Activated CD4-positive, alpha-beta T cell treated with anti-CD3 and anti-CD28 coated beads, Interleukin-2, amount 10 ng/mL, durations not matched to agents 7 days and 5 days (primary cell): ENCODE measurements at regions not wholly inside any gene's neighbourhood (a gene's known extent, or its start where the extent isn't known, plus 50 kb on each side); places are given as distances from the start of the nearest gene placed in this dataset.
"Not testable (repeated sequence)": the region's sequence is repeated elsewhere in the genome, so short reads cannot be mapped to it uniquely, and the experiment has no call there.

Experiments used
- CTCF ChIA-PET: fragments of 350-600 bp; sonication (Branson Sonifier 250); formaldehyde crosslinking; loops from one replicate; lab custom pipeline; 2021; ENCODE audit warnings: antibody characterized with exemption; lab: Charles Lee
- POLR2A ChIA-PET: fragments of 350-600 bp; sonication (Branson Sonifier 250); formaldehyde crosslinking; loops from one replicate; lab custom pipeline; 2021; ENCODE audit warnings: antibody characterized with exemption; lab: Charles Lee
- DNase-seq: peaks from one replicate; pipeline ENCODE4 v3.0.0-alpha.2; 2020
- H3K27ac Mint-ChIP-seq: one replicate; pipeline ENCODE4 v1.8.0; 2021; ENCODE audit warnings: mild to moderate bottlenecking, moderate library complexity, mixed read lengths
- H3K27me3 Mint-ChIP-seq: one replicate; pipeline ENCODE4 v1.8.0; 2021; ENCODE audit warnings: mixed read lengths
- H3K36me3 Mint-ChIP-seq: one replicate; pipeline ENCODE4 v1.8.0; 2021; ENCODE audit warnings: low read depth, mixed read lengths
- H3K4me1 Mint-ChIP-seq: one replicate; pipeline ENCODE4 v1.8.0; 2021; ENCODE audit warnings: mixed read lengths
- H3K4me3 Mint-ChIP-seq: one replicate; pipeline ENCODE4 v1.8.0; 2021; ENCODE audit warnings: mild to moderate bottlenecking, moderate library complexity, mixed read lengths
- H3K9me3 Mint-ChIP-seq: one replicate; pipeline ENCODE4 v1.8.0; 2021; ENCODE audit warnings: mixed read lengths

DNA sequence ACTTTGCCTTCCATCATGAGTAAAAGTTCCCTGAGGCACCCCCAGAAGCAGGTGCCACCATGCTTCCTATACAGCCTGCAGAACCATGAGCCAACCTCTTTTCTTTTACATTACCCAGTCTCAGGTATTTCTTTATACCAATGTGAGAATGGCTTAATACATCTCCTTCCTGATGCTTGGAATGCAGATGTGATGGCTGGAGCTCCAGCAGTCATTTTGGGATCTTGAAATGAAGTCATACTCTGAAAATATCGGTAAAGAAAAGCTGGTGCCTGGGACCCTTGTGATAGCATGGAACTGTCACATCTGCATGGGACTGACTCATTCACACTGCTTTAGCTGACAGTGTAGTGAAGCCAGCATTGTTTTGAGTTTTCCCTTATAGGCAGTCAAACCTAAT, 634.5 kb upstream of the NRP1 start:
- CTCF ChIA-PET: no interaction called here

DNA sequence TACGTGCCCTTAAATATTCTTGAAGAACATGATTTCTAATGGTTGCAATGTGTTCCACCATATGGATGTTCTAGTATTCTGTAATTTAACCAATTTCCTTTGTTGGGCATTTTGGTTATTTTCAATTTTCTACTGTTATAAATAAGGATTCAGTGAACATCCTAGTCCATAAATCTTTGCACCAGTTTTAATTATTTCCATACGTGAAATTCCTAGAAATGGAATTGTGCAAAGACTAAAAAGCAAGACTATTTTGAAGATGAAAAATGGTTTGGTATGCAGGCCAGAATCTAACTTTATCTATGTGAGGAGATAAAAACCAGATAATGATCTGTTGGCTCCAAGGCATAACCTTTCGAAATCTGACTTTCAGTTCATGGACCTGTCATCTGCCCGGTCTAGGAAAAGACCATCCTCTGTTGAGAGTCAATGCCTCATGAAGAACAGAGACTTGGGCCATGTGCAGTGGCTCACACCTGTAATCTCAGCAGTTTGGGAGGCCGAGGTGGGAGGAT, 633.2 kb upstream of the NRP1 start:
- Mint-ChIP-seq H3K9me3 (no peaks in the 10 kb centered on the region), H3K36me3 (no peaks in the 10 kb centered on the region), H3K27me3 (no peaks in the 10 kb centered on the region), H3K4me3 (no peak overlapping the region), H3K4me1 (no peaks in the 10 kb centered on the region), H3K27ac (no peak overlapping the region)
- POLR2A ChIA-PET: no interaction called here
- no peak for DNase-seq
- CTCF ChIA-PET: no interaction called here

More for the DNA sequence above, 634.5 kb upstream of the NRP1 start:
- DNase-seq: no peak
- H3K4me1 Mint-ChIP-seq: no peaks in the 10 kb centered on the region
- no peaks in the 10 kb centered on the region for H3K36me3 Mint-ChIP-seq
- H3K27ac Mint-ChIP-seq: no peak overlapping the region
- no peak overlapping the region for H3K4me3 Mint-ChIP-seq
- no peaks in the 10 kb centered on the region for H3K27me3 Mint-ChIP-seq
- H3K9me3 Mint-ChIP-seq: no peaks in the 10 kb centered on the region
- POLR2A ChIA-PET: no interaction called here

DNA sequence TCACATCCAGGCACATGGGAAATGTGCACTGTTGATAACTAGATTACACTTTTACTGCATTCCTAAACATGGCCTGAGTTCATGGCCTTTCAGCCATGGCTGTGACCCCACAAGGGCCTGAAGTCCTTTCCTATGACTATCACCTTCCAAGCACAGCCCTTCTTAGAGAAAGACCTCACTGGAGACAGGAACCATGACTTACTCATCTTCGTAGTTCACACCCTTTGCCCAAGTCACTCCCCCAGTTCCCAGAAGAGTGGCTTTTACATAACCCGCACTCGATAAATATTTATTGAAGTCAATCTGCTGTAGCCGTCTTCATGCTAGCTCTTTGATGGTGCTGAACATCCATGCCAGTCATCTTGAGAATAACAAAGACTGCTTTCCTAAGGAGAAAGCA, 632.5 kb upstream of the NRP1 start:
- POLR2A ChIA-PET: no interaction called here
- CTCF ChIA-PET: no interaction called here
- no peaks in the 10 kb centered on the region for H3K9me3 Mint-ChIP-seq
- H3K4me1 Mint-ChIP-seq: no peaks in the 10 kb centered on the region
- H3K4me3 Mint-ChIP-seq: no peak overlapping the region
- no peaks in the 10 kb centered on the region for H3K27me3 Mint-ChIP-seq
- H3K36me3 Mint-ChIP-seq: no peaks in the 10 kb centered on the region
- no peak for DNase-seq
- H3K27ac Mint-ChIP-seq: no peak overlapping the region

DNA sequence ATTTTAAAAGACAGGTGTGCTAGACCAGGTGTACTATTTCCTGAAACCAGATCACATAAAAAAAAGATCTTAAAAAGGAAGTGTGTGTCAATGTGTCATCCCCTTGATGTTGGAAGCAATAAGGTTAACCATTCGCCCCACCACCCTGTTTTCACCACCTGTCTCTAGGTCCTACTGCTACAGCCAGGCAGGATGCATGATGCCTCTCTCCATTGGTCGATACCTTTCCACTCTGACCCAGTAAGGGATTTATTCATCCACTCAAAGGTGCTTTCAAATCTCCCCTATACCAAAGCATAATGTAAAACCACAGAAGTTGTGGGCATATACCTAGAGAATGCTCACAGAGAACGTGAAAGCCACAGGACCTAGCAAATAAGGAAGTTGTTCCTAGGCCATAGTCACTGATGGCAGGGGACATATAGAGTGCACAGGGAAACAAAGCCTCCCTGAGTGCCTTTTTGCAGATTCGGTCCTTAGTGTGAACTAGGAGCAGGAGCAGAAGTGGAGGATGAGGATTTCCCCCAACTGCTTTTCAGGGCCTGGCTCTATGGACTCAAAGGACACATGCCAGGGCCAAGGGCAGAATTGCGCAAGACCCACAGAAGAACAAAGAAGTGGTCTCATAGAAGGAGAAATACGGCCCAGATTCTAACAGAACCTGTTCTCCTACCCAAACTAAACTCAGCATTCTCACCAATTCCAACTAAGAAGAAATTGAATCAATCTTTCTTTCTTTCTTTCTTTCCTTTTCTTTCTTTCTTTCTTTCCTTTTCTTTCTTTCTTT, 631.5 kb upstream of the NRP1 start:
- DNase-seq: no peak
- no peaks in the 10 kb centered on the region for H3K4me1 Mint-ChIP-seq
- ChIA-PET POLR2A (no interaction called here), CTCF (no interaction called here)
- no peaks in the 10 kb centered on the region for H3K9me3 Mint-ChIP-seq
- no peaks in the 10 kb centered on the region for H3K36me3 Mint-ChIP-seq
- no peak overlapping the region for H3K27ac Mint-ChIP-seq
- no peaks in the 10 kb centered on the region for H3K27me3 Mint-ChIP-seq
- H3K4me3 Mint-ChIP-seq: no peak overlapping the region

DNA sequence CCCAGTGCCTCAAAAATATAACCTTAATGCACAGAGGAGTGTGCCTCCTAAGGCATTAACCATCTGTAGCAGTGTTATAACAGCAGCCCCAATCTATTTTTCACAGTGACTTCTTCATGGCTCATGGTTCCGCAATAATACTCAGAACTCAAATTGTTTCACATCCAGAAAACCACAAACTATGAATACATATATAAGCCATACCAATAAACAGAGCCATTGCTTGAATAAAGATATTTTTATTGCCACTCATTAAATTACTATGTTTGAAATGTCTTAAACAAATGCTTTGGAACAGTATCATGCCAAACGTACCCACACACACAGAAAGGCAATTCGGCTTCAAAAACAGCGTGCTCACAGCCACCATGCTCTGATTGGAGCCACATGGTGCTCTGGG, 629.3 kb upstream of the NRP1 start:
- DNase-seq: no peak
- Mint-ChIP-seq H3K27me3 (no peaks in the 10 kb centered on the region), H3K4me1 (no peaks in the 10 kb centered on the region), H3K36me3 (no peaks in the 10 kb centered on the region), H3K4me3 (no peak overlapping the region), H3K27ac (no peak overlapping the region), H3K9me3 (no peaks in the 10 kb centered on the region)
- ChIA-PET POLR2A (no interaction called here), CTCF (no interaction called here)

DNA sequence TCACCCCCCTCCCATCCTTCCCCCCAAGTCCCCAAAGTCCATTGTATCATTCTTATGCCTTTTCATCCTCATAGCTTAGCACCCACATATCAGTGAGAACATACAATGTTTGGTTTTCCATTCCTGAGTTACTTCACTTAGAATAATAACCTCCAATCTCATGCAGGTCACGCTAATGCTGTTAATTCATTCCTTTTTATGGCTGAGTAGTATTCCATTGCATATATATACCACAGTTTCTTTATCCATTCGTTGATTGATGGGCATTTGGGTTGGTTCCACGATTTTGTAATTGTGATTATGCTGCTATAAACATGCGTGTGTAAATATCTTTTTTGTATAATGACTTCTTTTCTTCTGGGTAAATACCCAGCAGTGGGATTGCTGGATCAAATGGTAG, 621.9 kb upstream of the NRP1 start:
- DNase-seq, H3K9me3 Mint-ChIP-seq, H3K36me3 Mint-ChIP-seq, POLR2A ChIA-PET, H3K4me3 Mint-ChIP-seq, H3K27ac Mint-ChIP-seq, H3K4me1 Mint-ChIP-seq, CTCF ChIA-PET, H3K27me3 Mint-ChIP-seq: not testable (repeated sequence)

DNA sequence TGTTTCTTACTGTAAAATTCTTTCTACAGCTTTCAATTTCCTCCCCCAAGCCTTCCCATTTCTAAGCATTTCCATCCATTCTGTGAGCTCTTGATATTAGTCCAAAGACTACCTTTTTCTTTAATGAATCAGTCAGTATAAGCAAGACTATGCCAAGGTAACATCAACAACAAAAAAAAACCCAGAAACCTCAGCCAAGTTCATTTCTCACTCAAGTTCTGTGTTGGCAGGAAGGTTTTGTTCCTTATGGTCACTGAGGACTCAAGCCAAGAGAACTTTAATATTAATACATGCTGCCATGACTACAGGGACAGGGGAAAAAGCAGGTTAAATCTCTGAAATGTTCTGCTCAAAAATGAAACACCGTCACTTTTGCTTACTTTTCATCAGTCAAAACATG, 621.2 kb upstream of the NRP1 start:
- no peaks in the 10 kb centered on the region for H3K4me1 Mint-ChIP-seq
- no peaks in the 10 kb centered on the region for H3K9me3 Mint-ChIP-seq
- CTCF ChIA-PET: no interaction called here
- DNase-seq: no peak
- no peaks in the 10 kb centered on the region for H3K27me3 Mint-ChIP-seq
- no peaks in the 10 kb centered on the region for H3K36me3 Mint-ChIP-seq
- H3K4me3 Mint-ChIP-seq: no peak overlapping the region
- no peak overlapping the region for H3K27ac Mint-ChIP-seq
- POLR2A ChIA-PET: no interaction called here

DNA sequence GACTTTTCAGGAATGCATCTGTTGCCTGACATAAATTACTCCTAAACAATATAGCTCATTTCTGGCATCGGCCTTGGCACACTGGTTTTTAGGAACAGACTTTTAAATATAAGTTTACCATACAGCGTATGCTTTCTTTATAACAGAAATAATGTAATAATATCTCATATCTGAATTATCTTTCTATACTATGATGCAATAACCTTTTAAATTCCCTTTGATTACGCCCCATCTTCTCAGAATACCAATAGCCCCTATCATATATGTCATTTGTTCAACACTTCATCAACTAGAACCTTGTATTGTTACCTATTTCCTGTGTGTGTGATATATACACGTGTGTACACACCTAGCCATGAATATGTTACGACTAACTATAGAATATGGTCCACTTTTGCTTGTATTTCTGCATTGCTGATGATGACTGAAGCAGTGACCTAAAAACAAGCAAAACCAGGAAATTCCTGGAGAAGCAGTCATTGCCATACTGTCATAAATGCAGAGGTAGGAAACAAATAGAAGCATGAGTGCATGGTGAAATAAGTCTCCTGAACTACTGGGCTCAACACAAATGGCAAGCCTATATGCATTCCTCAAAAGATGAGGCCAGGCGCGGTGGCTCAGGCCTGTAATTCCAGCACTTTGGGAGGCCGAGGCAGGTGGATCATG, 618.4 kb upstream of the NRP1 start:
- Mint-ChIP-seq H3K4me1 (no peaks in the 10 kb centered on the region), H3K9me3 (no peaks in the 10 kb centered on the region), H3K27ac (no peak overlapping the region), H3K4me3 (no peak overlapping the region), H3K36me3 (no peaks in the 10 kb centered on the region), H3K27me3 (no peaks in the 10 kb centered on the region)
- DNase-seq: no peak
- CTCF ChIA-PET: no interaction called here
- POLR2A ChIA-PET: no interaction called here

DNA sequence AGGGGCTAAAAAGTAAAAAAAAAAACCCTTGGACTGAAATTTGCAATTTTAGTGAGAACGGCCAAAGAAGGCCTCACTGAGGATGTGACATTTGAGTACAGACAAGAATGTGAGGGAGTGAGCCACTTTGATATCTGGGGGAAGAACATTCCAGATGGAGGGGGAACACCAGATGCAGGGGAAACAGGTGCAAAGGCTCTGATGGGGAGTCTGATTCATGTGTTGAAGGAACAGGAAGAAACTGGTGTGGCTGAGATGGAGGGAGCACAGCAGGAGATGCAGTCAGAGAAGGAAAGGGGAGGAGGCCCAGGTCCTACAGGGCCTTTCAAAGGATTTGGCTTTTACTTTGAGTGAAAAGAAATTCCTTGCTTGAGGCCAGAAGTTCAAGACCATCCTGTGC, 615.7 kb upstream of the NRP1 start:
- ChIA-PET CTCF (no interaction called here), POLR2A (no interaction called here)
- Mint-ChIP-seq H3K9me3 (no peaks in the 10 kb centered on the region), H3K36me3 (no peaks in the 10 kb centered on the region), H3K4me3 (no peak overlapping the region), H3K27ac (no peak overlapping the region), H3K27me3 (no peaks in the 10 kb centered on the region), H3K4me1 (no peaks in the 10 kb centered on the region)
- DNase-seq: no peak

DNA sequence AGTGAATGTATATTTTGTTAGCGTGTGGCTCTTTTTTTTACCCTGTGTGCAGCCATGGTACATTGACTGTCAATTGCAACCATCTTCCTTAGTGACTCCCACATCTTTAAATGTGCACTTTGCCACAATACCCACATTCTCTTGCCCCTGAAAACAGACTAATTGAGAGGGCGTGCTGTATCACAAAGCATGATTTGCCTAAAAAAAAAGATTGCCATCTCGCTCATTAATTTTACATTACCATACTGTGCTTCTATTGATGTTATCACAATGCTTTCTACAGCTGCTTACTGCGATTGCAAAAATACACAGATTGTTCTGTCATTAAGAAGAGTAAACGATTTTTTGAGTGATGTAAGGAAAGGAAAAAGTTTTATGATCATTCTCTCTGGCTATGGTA, 613.1 kb upstream of the NRP1 start:
- H3K4me1 Mint-ChIP-seq: no peaks in the 10 kb centered on the region
- no peaks in the 10 kb centered on the region for H3K27me3 Mint-ChIP-seq
- H3K9me3 Mint-ChIP-seq: no peaks in the 10 kb centered on the region
- no peak overlapping the region for H3K4me3 Mint-ChIP-seq
- DNase-seq: no peak
- CTCF ChIA-PET: no interaction called here
- H3K27ac Mint-ChIP-seq: no peak overlapping the region
- POLR2A ChIA-PET: no interaction called here
- no peaks in the 10 kb centered on the region for H3K36me3 Mint-ChIP-seq

DNA sequence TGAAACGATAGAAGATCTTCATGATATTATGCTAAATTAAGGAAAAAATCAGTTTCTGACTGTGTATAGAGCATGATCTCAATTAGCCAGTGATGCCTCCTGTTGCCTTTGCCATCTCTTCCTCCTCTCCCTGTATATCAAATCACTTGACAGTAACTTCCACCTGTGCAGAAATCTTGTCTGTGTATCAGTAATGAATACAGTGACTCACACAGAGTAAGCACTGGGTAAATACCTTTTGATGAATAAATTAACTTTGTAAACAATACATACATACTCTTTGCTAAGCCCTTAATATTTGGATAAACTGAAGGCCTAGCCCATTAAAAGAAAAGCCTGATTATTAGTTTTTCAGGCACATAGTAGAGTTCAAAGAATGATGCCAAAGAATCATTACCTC, 610.6 kb upstream of the NRP1 start:
- ChIA-PET CTCF (no interaction called here), POLR2A (no interaction called here)
- Mint-ChIP-seq H3K4me3 (no peak overlapping the region), H3K4me1 (no peaks in the 10 kb centered on the region), H3K36me3 (no peaks in the 10 kb centered on the region), H3K9me3 (no peaks in the 10 kb centered on the region), H3K27ac (no peak overlapping the region), H3K27me3 (no peaks in the 10 kb centered on the region)
- DNase-seq: no peak

DNA sequence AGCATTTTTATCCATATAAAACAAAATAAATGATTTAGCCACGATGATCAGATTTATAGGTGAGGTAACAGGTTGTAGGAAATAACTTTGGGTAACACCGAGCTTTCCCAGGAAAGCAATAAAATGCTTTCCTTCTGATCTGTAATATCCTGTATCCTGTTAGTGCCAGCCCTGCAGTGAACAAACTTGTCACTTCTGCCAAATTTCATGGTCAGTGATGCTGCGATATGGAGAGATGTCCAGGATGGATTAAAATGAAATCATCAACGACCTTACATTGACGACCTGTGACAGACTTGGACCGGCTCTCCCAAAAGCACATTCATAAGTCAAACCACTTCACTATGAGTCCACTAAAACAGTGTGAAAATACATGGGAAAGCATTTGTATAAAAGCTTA, 608.0 kb upstream of the NRP1 start:
- Mint-ChIP-seq H3K4me1 (no peaks in the 10 kb centered on the region), H3K4me3 (no peak overlapping the region), H3K27me3 (no peaks in the 10 kb centered on the region), H3K27ac (no peak overlapping the region), H3K9me3 (no peaks in the 10 kb centered on the region), H3K36me3 (no peaks in the 10 kb centered on the region)
- no peak for DNase-seq
- ChIA-PET POLR2A (no interaction called here), CTCF (no interaction called here)

DNA sequence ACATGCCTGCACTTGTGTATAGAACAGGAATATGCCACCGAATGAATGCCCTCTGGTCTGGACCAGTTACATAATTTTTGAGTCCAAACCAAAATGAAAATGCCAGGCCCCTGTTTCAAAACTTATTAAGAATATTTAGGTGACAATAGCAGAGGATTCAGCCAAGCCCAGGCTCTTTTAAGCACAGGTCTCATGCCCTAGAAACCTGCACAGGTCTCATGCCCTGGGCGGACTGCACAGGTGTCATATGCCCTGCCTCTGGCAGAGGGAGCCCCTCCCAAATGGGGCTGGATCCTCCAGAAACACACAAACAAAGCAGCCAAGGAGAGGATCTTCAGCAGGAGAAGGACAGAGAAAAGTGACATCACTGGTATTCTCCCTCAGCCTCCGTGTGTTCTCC, 605.4 kb upstream of the NRP1 start:
- ChIA-PET CTCF (no interaction called here), POLR2A (no interaction called here)
- no peak overlapping the region for H3K4me3 Mint-ChIP-seq
- H3K9me3 Mint-ChIP-seq: no peaks in the 10 kb centered on the region
- no peaks in the 10 kb centered on the region for H3K36me3 Mint-ChIP-seq
- no peak for DNase-seq
- no peaks in the 10 kb centered on the region for H3K4me1 Mint-ChIP-seq
- H3K27me3 Mint-ChIP-seq: no peaks in the 10 kb centered on the region
- no peak overlapping the region for H3K27ac Mint-ChIP-seq

DNA sequence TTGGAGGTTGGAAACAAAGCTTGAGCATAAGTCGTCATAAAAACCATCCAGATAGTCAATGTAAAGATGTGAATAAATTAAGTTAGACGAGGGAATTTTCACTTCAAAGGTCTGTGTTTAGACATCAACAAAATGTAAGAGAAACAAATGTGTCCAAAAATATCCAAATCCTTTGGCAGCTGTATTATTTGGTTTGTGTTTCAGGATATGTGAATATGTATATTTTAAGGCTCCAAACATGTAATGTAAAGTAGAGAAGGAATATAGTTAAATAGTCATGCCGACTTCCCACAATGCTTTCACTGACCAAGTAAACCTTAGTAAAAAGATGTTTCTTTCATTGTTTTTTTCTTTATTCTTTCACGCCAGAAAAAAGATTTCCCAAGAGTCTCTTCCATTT, 604.9 kb upstream of the NRP1 start:
- Mint-ChIP-seq H3K4me3 (no peak overlapping the region), H3K27ac (no peak overlapping the region), H3K4me1 (no peaks in the 10 kb centered on the region), H3K36me3 (no peaks in the 10 kb centered on the region), H3K9me3 (no peaks in the 10 kb centered on the region), H3K27me3 (no peaks in the 10 kb centered on the region)
- DNase-seq: no peak
- ChIA-PET CTCF (no interaction called here), POLR2A (no interaction called here)
